IMR-90 (cell line): ENCODE measurements at regions not wholly inside any gene's neighbourhood (a gene's known extent, or its start where the extent isn't known, plus 50 kb on each side); places are given as distances from the start of the nearest gene placed in this dataset.

Experiments used
- BHLHE40 ChIP-seq: fragments of 150-350 bp; IDR thresholded peaks from 2 replicates; pipeline ENCODE4 v1.6.1; 2016; ENCODE audit warnings: mild to moderate bottlenecking, low read depth, low read length
- CEBPB ChIP-seq: IDR thresholded peaks from 2 replicates; pipeline ENCODE4 v1.6.1; 2012; ENCODE audit warnings: low read depth, low read length, improper control_type of control experiment
- CTCF ChIP-seq: conservative IDR thresholded peaks from 2 replicates; pipeline ENCODE4 v1.5.1; 2012; ENCODE audit warnings: mild to moderate bottlenecking, low read depth, low read length, improper control_type of control experiment
- MAFK ChIP-seq: IDR thresholded peaks from 2 replicates; pipeline ENCODE4 v1.6.1; 2012; ENCODE audit warnings: low read depth, low read length, improper control_type of control experiment
- POLR2A ChIP-seq: IDR thresholded peaks from 2 replicates; pipeline ENCODE4 v1.6.1; 2012; ENCODE audit warnings: mild to moderate bottlenecking, low read depth, low read length
- SMC3 ChIP-seq: fragments of 150-350 bp; IDR thresholded peaks from 2 replicates; pipeline ENCODE4 v1.6.1; 2016; ENCODE audit warnings: low read depth, mild to moderate bottlenecking, antibody characterized with exemption, low read length, moderate library complexity
- USF2 ChIP-seq: fragments of 150-350 bp; IDR thresholded peaks from 2 replicates; pipeline ENCODE4 v1.6.1; 2017; ENCODE audit warnings: mild to moderate bottlenecking, antibody characterized with exemption, low read length, low read depth

- TF ChIP-seq USF2 = no peak
- no peak for TF ChIP-seq CTCF
- TF ChIP-seq POLR2A = no peak
- TF ChIP-seq CEBPB = no peak
- TF ChIP-seq BHLHE40 = no peak
- no peak for TF ChIP-seq MAFK
- no peak for TF ChIP-seq SMC3
Observed at GRCh38 chr2:144571770-144572169, 51.9 kb upstream of the ZEB2 start.
